DOHH2 (cell line): ENCODE measurements at regions not wholly inside any gene's neighbourhood (a gene's known extent, or its start where the extent isn't known, plus 50 kb on each side); places are given as distances from the start of the nearest gene placed in this dataset.

Source experiments
- CTCF ChIP-seq: fragments of 200-600 bp; sonication (generic); IDR thresholded peaks from one replicate; pipeline ENCODE4 v1.5.1; 2014; ENCODE audit warnings: antibody characterized with exemption, mild to moderate bottlenecking, low read depth, low read length; ENCODE audit not compliant: poor library complexity, severe bottlenecking
- EZH2phosphoT487 ChIP-seq: fragments of 200-600 bp; sonication (generic); IDR thresholded peaks from 2 replicates; pipeline ENCODE4 v1.6.1; 2017; ENCODE audit warnings: borderline replicate concordance, mild to moderate bottlenecking, antibody characterized with exemption, low read length, moderate library complexity, mixed read lengths

DNA sequence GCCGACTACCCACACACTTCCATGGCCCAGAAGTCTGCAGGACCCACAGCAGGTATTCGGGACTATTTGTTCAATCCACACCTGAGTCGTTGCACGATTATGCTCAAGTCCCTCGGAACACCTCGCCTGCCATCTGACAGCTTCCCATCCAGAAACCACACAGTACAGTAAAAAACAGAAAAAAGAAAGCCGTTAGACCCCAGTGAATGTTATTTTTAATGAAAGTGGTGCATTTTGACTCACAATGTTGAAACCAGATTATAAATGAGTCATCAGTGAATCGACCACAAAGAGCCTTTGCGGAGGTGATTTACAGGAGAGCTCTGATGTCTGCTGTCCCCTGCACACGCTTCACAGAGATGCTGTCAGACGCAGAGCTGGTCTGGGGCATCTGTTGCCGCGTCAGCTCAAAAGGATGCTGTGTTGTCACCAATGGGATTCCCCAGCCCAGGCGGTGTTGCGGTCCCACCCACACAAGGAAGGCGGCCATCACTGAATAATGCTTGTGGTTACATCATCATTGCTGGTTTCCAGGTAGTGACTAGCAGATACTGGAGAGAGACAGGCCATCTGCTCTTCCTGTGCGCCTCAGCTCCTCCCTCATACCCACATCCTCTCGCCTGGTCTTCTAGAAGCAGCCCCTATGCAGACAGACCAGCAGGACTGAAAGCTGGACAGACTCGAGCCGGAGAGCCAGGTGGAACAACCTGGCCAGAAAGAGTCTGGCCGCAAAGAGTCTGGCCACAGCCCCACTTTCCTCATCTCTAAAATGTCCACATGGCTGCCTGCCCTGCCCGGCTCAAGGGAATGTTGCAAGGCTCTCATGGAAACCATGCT, 116.8 kb downstream of the TOMM20 start:
- TF ChIP-seq CTCF (no peak), EZH2phosphoT487 (no peak)
